ENCODE measurements at regions not wholly inside any gene's neighbourhood (a gene's known extent, or its start where the extent isn't known, plus 50 kb on each side); places are given as distances from the start of the nearest gene placed in this dataset.

DNA sequence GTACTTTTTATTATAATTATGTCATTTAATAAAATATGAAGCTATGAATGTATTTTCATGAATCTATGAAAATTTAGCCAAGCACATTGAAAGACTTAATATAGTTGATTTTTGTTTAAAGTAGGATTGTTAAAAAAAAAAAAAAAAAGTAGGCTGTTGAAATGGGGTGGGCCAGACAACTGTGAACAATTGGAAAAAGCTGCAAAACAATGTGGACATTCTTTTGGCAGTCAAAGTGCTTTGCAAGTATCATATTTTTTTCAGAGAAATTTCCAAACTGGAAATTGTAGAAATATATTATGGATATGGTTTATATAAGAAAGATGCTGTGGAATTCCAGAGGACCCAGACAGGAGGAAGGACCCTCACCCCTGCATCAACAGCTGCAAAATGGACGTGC, 82.1 kb downstream of the ETAA1 start:
- DNase-seq (ENCODE audit: low read depth), result no peak
- H3K4me3 ChIP-seq (ENCODE audit: control insufficient read depth, low read depth, low read length), result no peak overlapping the region
- TF ChIP-seq, protein P1, sequence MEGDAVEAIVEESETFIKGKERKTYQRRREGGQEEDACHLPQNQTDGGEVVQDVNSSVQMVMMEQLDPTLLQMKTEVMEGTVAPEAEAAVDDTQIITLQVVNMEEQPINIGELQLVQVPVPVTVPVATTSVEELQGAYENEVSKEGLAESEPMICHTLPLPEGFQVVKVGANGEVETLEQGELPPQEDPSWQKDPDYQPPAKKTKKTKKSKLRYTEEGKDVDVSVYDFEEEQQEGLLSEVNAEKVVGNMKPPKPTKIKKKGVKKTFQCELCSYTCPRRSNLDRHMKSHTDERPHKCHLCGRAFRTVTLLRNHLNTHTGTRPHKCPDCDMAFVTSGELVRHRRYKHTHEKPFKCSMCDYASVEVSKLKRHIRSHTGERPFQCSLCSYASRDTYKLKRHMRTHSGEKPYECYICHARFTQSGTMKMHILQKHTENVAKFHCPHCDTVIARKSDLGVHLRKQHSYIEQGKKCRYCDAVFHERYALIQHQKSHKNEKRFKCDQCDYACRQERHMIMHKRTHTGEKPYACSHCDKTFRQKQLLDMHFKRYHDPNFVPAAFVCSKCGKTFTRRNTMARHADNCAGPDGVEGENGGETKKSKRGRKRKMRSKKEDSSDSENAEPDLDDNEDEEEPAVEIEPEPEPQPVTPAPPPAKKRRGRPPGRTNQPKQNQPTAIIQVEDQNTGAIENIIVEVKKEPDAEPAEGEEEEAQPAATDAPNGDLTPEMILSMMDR (IDR thresholded peaks at IDR 0.05; ENCODE audit: control insufficient read depth, insufficient read depth, low read depth, low read length, missing control alignments), result no peak

DNA sequence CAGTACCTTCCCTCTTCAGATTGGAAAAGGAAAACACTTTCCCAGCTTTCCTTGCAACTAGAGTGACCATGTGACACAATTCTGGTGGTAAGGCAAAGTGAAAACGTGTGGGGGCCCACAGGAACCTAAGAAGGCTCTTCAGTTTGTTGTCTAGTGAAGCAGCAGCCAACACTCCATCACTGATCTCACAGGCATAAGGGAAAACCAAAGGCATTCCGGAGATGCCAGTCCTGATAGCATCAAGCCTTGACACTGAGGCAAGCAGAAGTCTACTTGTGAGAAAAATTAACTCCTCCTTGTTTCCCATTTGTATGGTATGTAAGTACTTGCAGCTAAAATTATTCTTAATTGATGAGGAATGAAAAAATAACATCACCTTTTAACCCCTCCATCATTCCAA, 88.3 kb downstream of the ETAA1 start:
- TF ChIP-seq, protein P1 (IDR thresholded peaks at IDR 0.05; ENCODE audit: control insufficient read depth, insufficient read depth, low read depth, low read length, missing control alignments), result no peak
- DNase-seq (ENCODE audit: low read depth), result no peak
- H3K4me3 ChIP-seq (ENCODE audit: control insufficient read depth, low read depth, low read length), result no peak overlapping the region

DNA sequence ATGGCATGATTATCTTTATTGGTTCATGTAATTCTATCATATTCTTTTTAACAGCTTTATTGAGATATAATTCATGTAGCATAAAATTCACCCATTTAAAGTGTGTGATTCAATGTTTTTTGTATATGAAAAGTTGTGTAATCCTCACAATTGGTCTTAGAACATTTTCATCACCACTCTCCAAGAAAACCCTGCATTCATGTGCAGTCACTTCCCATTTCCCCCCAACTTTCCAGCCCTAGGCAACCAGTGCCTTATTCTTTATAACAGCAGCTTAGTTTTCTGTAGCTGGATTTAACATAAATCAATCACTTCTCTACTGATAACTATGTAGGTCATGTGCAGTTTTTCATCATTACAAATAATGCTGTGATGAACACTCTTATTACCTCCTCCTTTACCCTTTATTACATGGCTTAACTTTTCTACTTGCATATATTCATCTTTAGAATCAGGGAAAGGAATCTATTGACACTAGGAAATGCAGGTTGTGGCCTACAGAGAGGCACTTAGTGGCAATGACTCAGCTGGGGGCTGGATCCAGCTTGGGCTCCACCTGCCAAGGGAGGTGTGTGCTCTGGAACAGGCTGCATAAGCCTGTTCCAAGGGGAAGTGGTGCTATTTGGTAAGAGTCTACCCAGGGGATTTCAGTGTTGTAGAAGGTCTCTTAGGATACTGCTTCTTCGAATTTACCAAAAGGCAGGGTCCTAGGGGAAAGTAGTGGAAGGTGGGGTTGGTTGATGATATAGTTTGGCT, 89.1 kb downstream of the ETAA1 start:
- TF ChIP-seq, protein P1 (IDR thresholded peaks at IDR 0.05; ENCODE audit: control insufficient read depth, insufficient read depth, low read depth, low read length, missing control alignments), result no peak
- DNase-seq (ENCODE audit: low read depth), result no peak
- no peak overlapping the region for H3K4me3 ChIP-seq (ENCODE audit: control insufficient read depth, low read depth, low read length)

GRCh38 chr2:67487993-67488392, 90.9 kb downstream of the ETAA1 start:
- DNase-seq (ENCODE audit: low read depth), result no peak
- no peak overlapping the region for H3K4me3 ChIP-seq (ENCODE audit: control insufficient read depth, low read depth, low read length)
- TF ChIP-seq, protein P1 (IDR thresholded peaks at IDR 0.05; ENCODE audit: control insufficient read depth, insufficient read depth, low read depth, low read length, missing control alignments), result no peak

- TF ChIP-seq, protein P1 (IDR thresholded peaks at IDR 0.05; ENCODE audit: control insufficient read depth, insufficient read depth, low read depth, low read length, missing control alignments), result no peak
- H3K4me3 ChIP-seq (ENCODE audit: control insufficient read depth, low read depth, low read length), result no peak overlapping the region
- DNase-seq (ENCODE audit: low read depth), result no peak
Measured at GRCh38 chr2:67489396-67489795, 92.3 kb downstream of the ETAA1 start.

DNA sequence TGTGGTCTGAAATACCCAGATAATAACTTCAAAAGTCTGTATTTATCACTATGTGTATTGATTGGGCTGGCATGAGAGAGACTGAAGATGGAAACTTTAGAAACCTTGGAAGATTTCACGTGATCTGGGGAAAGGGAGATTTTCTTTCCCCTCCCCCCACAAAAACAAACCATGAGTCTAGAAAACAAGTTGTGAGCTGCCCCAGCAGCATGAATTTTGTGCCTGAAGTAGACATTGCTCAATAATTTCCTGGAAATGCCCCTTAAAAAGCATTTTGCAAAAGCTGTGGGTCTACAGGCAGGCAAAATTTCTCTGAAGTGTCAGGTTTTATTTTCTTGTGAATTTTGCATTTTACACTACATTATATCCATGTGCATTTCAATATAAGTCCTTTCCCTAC, 101.8 kb downstream of the ETAA1 start:
- no peak for DNase-seq (ENCODE audit: low read depth)
- TF ChIP-seq, protein P1 (IDR thresholded peaks at IDR 0.05; ENCODE audit: control insufficient read depth, insufficient read depth, low read depth, low read length, missing control alignments), result no peak
- no peak overlapping the region for H3K4me3 ChIP-seq (ENCODE audit: control insufficient read depth, low read depth, low read length)
